GM23338 (cell line): ENCODE measurements at regions not wholly inside any gene's neighbourhood (a gene's known extent, or its start where the extent isn't known, plus 50 kb on each side); places are given as distances from the start of the nearest gene placed in this dataset.

Experiments used
- ATAC-seq: fragments of 200-7000 bp; cut with Tn5 transposase; 3 replicates; pipeline ENCODE4 v1.9.1; 2020
- DNase-seq: peaks from one replicate; pipeline ENCODE4 v3.0.0-alpha.2; 2015; ENCODE audit warnings: low spot score
- H2AFZ ChIP-seq: fragments of 200-600 bp; sonication (generic); 2 replicates; pipeline ENCODE4 v1.8.0; 2016; ENCODE audit warnings: antibody characterized with exemption, mild to moderate bottlenecking, moderate library complexity
- H3F3A ChIP-seq: fragments of 200-600 bp; sonication (generic); replicated peaks from 2 replicates; pipeline ENCODE4 v1.8.0; 2017; ENCODE audit warnings: antibody characterized with exemption, mixed run types, low read depth
- H3K27ac ChIP-seq: fragments of 200-600 bp; sonication (generic); 2 replicates; pipeline ENCODE4 v1.6.1; 2016; ENCODE audit warnings: low read depth
- H3K27me3 ChIP-seq: fragments of 200-600 bp; sonication (generic); 2 replicates; pipeline ENCODE4 v1.8.0; 2016; ENCODE audit warnings: mild to moderate bottlenecking, mixed run types, moderate library complexity; ENCODE audit not compliant: insufficient read depth
- H3K36me3 ChIP-seq: fragments of 200-600 bp; sonication (generic); 2 replicates; pipeline ENCODE4 v1.8.0; 2016; ENCODE audit warnings: mild to moderate bottlenecking; ENCODE audit not compliant: insufficient read depth
- H3K4me1 ChIP-seq: fragments of 200-600 bp; sonication (generic); 2 replicates; pipeline ENCODE4 v1.8.0; 2016; ENCODE audit warnings: mild to moderate bottlenecking, moderate library complexity; ENCODE audit not compliant: insufficient read depth
- H3K4me2 ChIP-seq: fragments of 200-600 bp; sonication (generic); 2 replicates; pipeline ENCODE4 v1.7.1; 2017; ENCODE audit warnings: mixed run types
- H3K4me3 ChIP-seq: fragments of 200-600 bp; sonication (generic); 2 replicates; pipeline ENCODE4 v1.6.1; 2016; ENCODE audit warnings: mixed run types
- H3K79me2 ChIP-seq: fragments of 200-600 bp; sonication (generic); replicated peaks from 2 replicates; pipeline ENCODE4 v1.8.0; 2017; ENCODE audit warnings: mild to moderate bottlenecking; ENCODE audit not compliant: insufficient read depth
- H3K9me2 ChIP-seq: fragments of 200-600 bp; sonication (generic); 2 replicates; pipeline ENCODE4 v1.8.0; 2017; ENCODE audit not compliant: insufficient read depth
- H4K20me1 ChIP-seq: fragments of 200-600 bp; sonication (generic); replicated peaks from 2 replicates; pipeline ENCODE4 v1.8.0; 2017; ENCODE audit warnings: mild to moderate bottlenecking; ENCODE audit not compliant: insufficient read depth
- H3K27ac Mint-ChIP-seq: 2 replicates; pipeline ENCODE4 v1.8.0; 2020; ENCODE audit warnings: inconsistent platforms, mild to moderate bottlenecking, moderate library complexity, mixed read lengths
- H3K27me3 Mint-ChIP-seq: 3 replicates; pipeline ENCODE4 v1.8.0; 2022; ENCODE audit warnings: low read depth, mild to moderate bottlenecking, moderate library complexity, mixed read lengths, inconsistent platforms; ENCODE audit not compliant: insufficient read depth, poor library complexity
- H3K36me3 Mint-ChIP-seq: 3 replicates; pipeline ENCODE4 v1.8.0; 2021; ENCODE audit warnings: low read depth, mild to moderate bottlenecking, inconsistent platforms, moderate library complexity, mixed read lengths
- H3K4me1 Mint-ChIP-seq: 3 replicates; pipeline ENCODE4 v1.8.0; 2020; ENCODE audit warnings: mild to moderate bottlenecking, inconsistent platforms, mixed read lengths
- H3K4me3 Mint-ChIP-seq: 3 replicates; pipeline ENCODE4 v1.8.0; 2021; ENCODE audit warnings: moderate library complexity, mild to moderate bottlenecking, inconsistent platforms, mixed read lengths
- H3K9me3 Mint-ChIP-seq: 3 replicates; pipeline ENCODE4 v1.8.0; 2020; ENCODE audit warnings: moderate library complexity, mild to moderate bottlenecking, inconsistent platforms, mixed read lengths
- CREB1 ChIP-seq: fragments of 250-450 bp; sonication (Bioruptor Pico); IDR thresholded peaks from 2 replicates; pipeline ENCODE4 v1.5.0; 2020; ENCODE audit warnings: low read depth, mild to moderate bottlenecking, moderate library complexity
- CTCF ChIP-seq, 2 experiments: fragments of 200-600 bp in 1 of 2; sonication (generic) in 1 of 2; conservative IDR thresholded peaks; 2 replicates each; pipeline versions ENCODE4 v1.5.1 to v1.6.1; 2016 to 2017; ENCODE audit warnings: antibody characterized with exemption in 2 of 2, low read depth in 2 of 2, mild to moderate bottlenecking in 2 of 2, moderate library complexity in 1 of 2
- ETS1 ChIP-seq: IDR thresholded peaks from 2 replicates; pipeline ENCODE4 v1.6.1; 2016; ENCODE audit warnings: antibody characterized with exemption
- EZH2 ChIP-seq: fragments of 200-600 bp; sonication (generic); IDR thresholded peaks from one replicate; pipeline ENCODE4 v1.8.0; 2017; ENCODE audit warnings: antibody characterized with exemption, mild to moderate bottlenecking, low read depth; ENCODE audit not compliant: unreplicated experiment
- EZH2phosphoT487 ChIP-seq: fragments of 200-600 bp; sonication (generic); IDR thresholded peaks from one replicate; pipeline ENCODE4 v1.8.1; 2018; ENCODE audit warnings: antibody characterized with exemption; ENCODE audit not compliant: unreplicated experiment
- JUNB ChIP-seq: IDR thresholded peaks from one replicate; pipeline ENCODE4 v1.6.1; 2016; ENCODE audit warnings: antibody characterized with exemption; ENCODE audit not compliant: unreplicated experiment
- NANOG ChIP-seq: IDR thresholded peaks from 2 replicates; pipeline ENCODE4 v1.6.1; 2016; ENCODE audit warnings: antibody characterized with exemption, borderline replicate concordance
- POLR2AphosphoS5 ChIP-seq: IDR thresholded peaks from 2 replicates; pipeline ENCODE4 v1.6.1; 2016; ENCODE audit warnings: antibody characterized with exemption, low read depth
- REST ChIP-seq: IDR thresholded peaks from one replicate; pipeline ENCODE4 v1.6.1; 2018; ENCODE audit warnings: antibody characterized with exemption; ENCODE audit not compliant: unreplicated experiment
- STAT1 ChIP-seq: IDR thresholded peaks from one replicate; pipeline ENCODE4 v1.6.1; 2016; ENCODE audit warnings: antibody characterized with exemption; ENCODE audit not compliant: unreplicated experiment
- ZNF114 ChIP-seq: fragments of 250-450 bp; sonication (Bioruptor Pico); IDR thresholded peaks from 2 replicates; pipeline ENCODE4 v1.5.0; 2020; ENCODE audit warnings: mild to moderate bottlenecking, moderate library complexity
- ZNF331 ChIP-seq: fragments of 250-450 bp; sonication (Bioruptor Pico); IDR thresholded peaks from 2 replicates; pipeline ENCODE4 v1.5.0; 2020; ENCODE audit warnings: low read depth, mild to moderate bottlenecking, moderate library complexity
- ZNF462 ChIP-seq: fragments of 250-450 bp; sonication (Bioruptor Pico); IDR thresholded peaks from 2 replicates; pipeline ENCODE4 v1.5.0; 2020; ENCODE audit warnings: mild to moderate bottlenecking, moderate library complexity

- Mint-ChIP-seq H3K27ac (no peak overlapping the region), H3K4me1 (peaks cover 7% of the 10 kb centered on the region; the same call in 2 of the 3 replicates), H3K27me3 (peaks cover 4% of the 10 kb centered on the region), H3K36me3 (no peaks in the 10 kb centered on the region; the same call in 2 of the 3 replicates), H3K4me3 (no peak overlapping the region), H3K9me3 (peaks cover 2% of the 10 kb centered on the region; the same call in 2 of the 3 replicates)
- Histone ChIP-seq H2AFZ (no peak overlapping the region), H3K27ac (no peak overlapping the region), H3K27me3 (no peaks in the 10 kb centered on the region), H3K9me2 (0 out of 2 replicates have a peak, but pooled peaks cover 4% of the 10 kb centered on the region), H3K4me3 (no peak overlapping the region), H4K20me1 (no peaks in the 10 kb centered on the region), H3K36me3 (no peaks in the 10 kb centered on the region), H3K4me1 (no peaks in the 10 kb centered on the region), H3F3A (no peaks in the 10 kb centered on the region), H3K79me2 (no peaks in the 10 kb centered on the region), H3K4me2 (no peak overlapping the region)
- no peak for TF ChIP-seq ZNF462 (CRISPR knock-in tag)
- no peak for TF ChIP-seq ZNF331 (CRISPR knock-in tag)
- TF ChIP-seq EZH2phosphoT487 = no peak
- TF ChIP-seq NANOG = no peak
- TF ChIP-seq JUNB = no peak
- TF ChIP-seq CTCF (conservative IDR thresholded peaks at IDR 0.05; ENCODE audit: low read depth in 2 of 2) = no peak
- TF ChIP-seq EZH2 = no peak
- TF ChIP-seq ZNF114 (CRISPR knock-in tag) = no peak
- no peak for TF ChIP-seq STAT1
- TF ChIP-seq REST = no peak
- no peak for TF ChIP-seq ETS1
- TF ChIP-seq CREB1 = no peak
- no peak for TF ChIP-seq POLR2AphosphoS5
- DNase-seq (no peak), ATAC-seq (no peak)
Measured at GRCh38 chr22:26865021-26865420, 207.6 kb downstream of the MIAT start.
